ENCODE measurements at regions not wholly inside any gene's neighbourhood (a gene's known extent, or its start where the extent isn't known, plus 50 kb on each side); places are given as distances from the start of the nearest gene placed in this dataset.

- no peak; the same call in 1 of the 2 replicates for TF ChIP-seq MAFK (IDR thresholded peaks at IDR 0.05; ENCODE audit: low read depth, low read length)
These were observed 299.3 kb upstream of the ZFP64 start (continued) for GRCh38 chr20:52490711-52491430.

- no peak overlapping the region for H2BK15ac ChIP-seq (ENCODE audit: low read depth, low read length)
- peak overlapping the region; percentile 63; the same call in 1 of the 2 replicates for H2BK20ac ChIP-seq (ENCODE audit: low read depth, low read length)
- 0 out of 2 replicates have a peak overlapping the region, but pooled peaks have one; percentile 13 for H3K27ac ChIP-seq (ENCODE audit: insufficient read depth, low read length)
- dilution Hi-C loops (cut with HindIII; ENCODE audit: low sequenced_read_pairs, unreplicated experiment) (no loop called here), in situ Hi-C loops (cut with MboI; ENCODE audit: low sequenced_read_pairs) (loop anchor here (25.0 kb wide), 1 partner anchor 1453 kb away; no protein-coding TSS in a partner anchor), intact Hi-C loops (cut with micrococcal nuclease) (no loop called here)
- H3K9ac ChIP-seq (ENCODE audit: low read depth, low read length), result no peak overlapping the region
- H2AK5ac ChIP-seq (ENCODE audit: low read depth, low read length), result no peak overlapping the region
- peaks cover 6% of the 10 kb centered on the region for H3K4me1 ChIP-seq (ENCODE audit: control insufficient read depth, insufficient read depth, low read length)
- H4K5ac ChIP-seq (ENCODE audit: low read depth, low read length), result no peak overlapping the region
- H3K27me3 ChIP-seq (ENCODE audit: control insufficient read depth, insufficient read depth, low read length), result no peaks in the 10 kb centered on the region
- TF ChIP-seq POLR2A (IDR thresholded peaks at IDR 0.05; ENCODE audit: low read depth, low read length), result no peak
- TF ChIP-seq NFE2L2 (IDR thresholded peaks at IDR 0.05; ENCODE audit: low read depth, low read length), result no peak
- peak; percentile 52; the same call in 1 of the 2 replicates for TF ChIP-seq CEBPB (IDR thresholded peaks at IDR 0.05; ENCODE audit: low read depth, low read length)
- TF ChIP-seq CHD1 (IDR thresholded peaks at IDR 0.05; ENCODE audit: low read depth, low read length), result no peak
- 0 out of 2 replicates have a peak, but pooled peaks have one; percentile 24 for TF ChIP-seq FOS (IDR thresholded peaks at IDR 0.05; ENCODE audit: low read depth, low read length)
- 0 out of 2 replicates have a peak, but pooled peaks have one; percentile 9 for TF ChIP-seq MAFK (IDR thresholded peaks at IDR 0.05; ENCODE audit: low read depth, low read length)
- no peak; the same call in 1 of the 2 replicates for TF ChIP-seq BHLHE40 (IDR thresholded peaks at IDR 0.05; ENCODE audit: low read depth, low read length)
- no peak for TF ChIP-seq USF2 (IDR thresholded peaks at IDR 0.05; ENCODE audit: low read depth, low read length)
- ChIA-PET POLR2A (ENCODE audit: unreplicated experiment) (no interaction called here), CTCF (no interaction called here)
- H3K9me3 ChIP-seq (ENCODE audit: control insufficient read depth, insufficient read depth, low read length), result no peaks in the 10 kb centered on the region
- H2BK120ac ChIP-seq (ENCODE audit: low read depth, low read length), result peak overlapping the region; percentile 71
- H3K18ac ChIP-seq (ENCODE audit: low read depth, low read length), result 0 out of 2 replicates have a peak overlapping the region, but pooled peaks have one; percentile 0
- H3K14ac ChIP-seq (replicated peaks; ENCODE audit: low read depth, low read length), result no peak overlapping the region
- peak; percentile 90 for ATAC-seq (ENCODE audit: low read depth)
- no peaks in the 10 kb centered on the region for H3K36me3 ChIP-seq (ENCODE audit: control insufficient read depth, insufficient read depth, low read length)
- 0 out of 2 replicates have a peak overlapping the region, but pooled peaks have one; percentile 5 for H3K56ac ChIP-seq (ENCODE audit: extremely low read depth, insufficient read depth, low read length)
- peak overlapping the region in 1 of 2 experiments; percentile 51; a peak in 2 of 4 replicates for H4K8ac ChIP-seq (ENCODE audit: low read depth in 2 of 2, low read length in 2 of 2)
- H2AFZ ChIP-seq (replicated peaks; ENCODE audit: low read length, poor library complexity), result no peak overlapping the region
- H4K91ac ChIP-seq (ENCODE audit: insufficient read depth, low read depth, low read length), result no peak overlapping the region; the same call in 1 of the 2 replicates
- H3K4me2 ChIP-seq (ENCODE audit: low read depth, low read length), result peak overlapping the region; percentile 12; the same call in 1 of the 2 replicates
- no peak overlapping the region for H2AK9ac ChIP-seq (replicated peaks; ENCODE audit: low read depth, low read length, poor library complexity)
- no CpG with 5 or more reads among the region's 2 CpGs for WGBS, 2 experiments (ENCODE audit: extremely low coverage in 2 of 2, insufficient read length in 1 of 2)
- peak; percentile 78 for DNase-seq
- no peak overlapping the region for H3K23ac ChIP-seq (ENCODE audit: low read depth, low read length)
- no TSS peak for BruUV-seq (replicated peaks)
- no peaks in the 10 kb centered on the region for H4K20me1 ChIP-seq (ENCODE audit: insufficient read depth, low read length)
- no peaks in the 10 kb centered on the region for H3K79me1 ChIP-seq (ENCODE audit: low read depth in 1 of 2, low read length in 2 of 2)
- H3K9me1 ChIP-seq (ENCODE audit: insufficient read depth, low read length), result no peaks in the 10 kb centered on the region
- no peak overlapping the region for H3K4me3 ChIP-seq (ENCODE audit: insufficient read depth, low read depth, low read length)
- H2BK5ac ChIP-seq (ENCODE audit: low read depth, low read length, poor library complexity, severe bottlenecking), result peak overlapping the region; percentile 73
- peak overlapping the region; percentile 48; the same call in 1 of the 2 replicates for H3K4ac ChIP-seq (ENCODE audit: low read depth, low read length)
These were observed 292.9 kb upstream of the ZFP64 start for GRCh38 chr20:52484438-52484837.

Data from IMR-90 (cell line).